ENCODE measurements at regions not wholly inside any gene's neighbourhood (a gene's known extent, or its start where the extent isn't known, plus 50 kb on each side); places are given as distances from the start of the nearest gene placed in this dataset.

GRCh38 chr6:113120224-113120581, 736.9 kb upstream of the MARCKS start:
- no peak for TF ChIP-seq CTCF (IDR thresholded peaks at IDR 0.05)
- no peaks in the 10 kb centered on the region for H3K27me3 ChIP-seq (ENCODE audit: low read depth)
- no peak overlapping the region for H3K27ac ChIP-seq
- no peak overlapping the region for H3K4me3 ChIP-seq
- no peak for DNase-seq
- H3K4me1 ChIP-seq: no peaks in the 10 kb centered on the region
- H3K36me3 ChIP-seq: no peaks in the 10 kb centered on the region
- ATAC-seq: no peak
- intact Hi-C loops (cut with DNase I): no loop called here
- no peaks in the 10 kb centered on the region for H3K9me3 ChIP-seq

GRCh38 chr6:113120582-113121285, 736.4 kb upstream of the MARCKS start:
- H3K27me3 ChIP-seq (ENCODE audit: low read depth): no peaks in the 10 kb centered on the region
- intact Hi-C loops (cut with DNase I): no loop called here
- H3K4me3 ChIP-seq: no peak overlapping the region
- ATAC-seq (peak in 1 of 2 donors; percentile 42), DNase-seq (no peak)
- TF ChIP-seq CTCF (IDR thresholded peaks at IDR 0.05): no peak
- H3K27ac ChIP-seq: no peak overlapping the region
- H3K4me1 ChIP-seq: no peaks in the 10 kb centered on the region
- no peaks in the 10 kb centered on the region for H3K9me3 ChIP-seq
- H3K36me3 ChIP-seq: no peaks in the 10 kb centered on the region

- no peaks in the 10 kb centered on the region for H3K9me3 ChIP-seq
- H3K27me3 ChIP-seq (ENCODE audit: low read depth): no peaks in the 10 kb centered on the region
- no peaks in the 10 kb centered on the region for H3K4me1 ChIP-seq
- DNase-seq (no peak), ATAC-seq (no peak)
- TF ChIP-seq CTCF (IDR thresholded peaks at IDR 0.05): no peak
- no peaks in the 10 kb centered on the region for H3K36me3 ChIP-seq
- intact Hi-C loops (cut with DNase I): no loop called here
- H3K4me3 ChIP-seq: no peak overlapping the region
- H3K27ac ChIP-seq: no peak overlapping the region
These were observed 735.6 kb upstream of the MARCKS start for GRCh38 chr6:113121571-113121970.

GRCh38 chr6:113122060-113122459, 735.1 kb upstream of the MARCKS start:
- no peak for ATAC-seq

GRCh38 chr6:113125626-113126025, 731.5 kb upstream of the MARCKS start:
- intact Hi-C loops (cut with DNase I): no loop called here
- ATAC-seq: no peak
- H3K9me3 ChIP-seq: no peaks in the 10 kb centered on the region
- H3K36me3 ChIP-seq: no peaks in the 10 kb centered on the region
- no peak overlapping the region for H3K27ac ChIP-seq
- TF ChIP-seq CTCF (IDR thresholded peaks at IDR 0.05): no peak
- no peak for DNase-seq
- no peaks in the 10 kb centered on the region for H3K27me3 ChIP-seq (ENCODE audit: low read depth)
- H3K4me3 ChIP-seq: no peak overlapping the region
- no peaks in the 10 kb centered on the region for H3K4me1 ChIP-seq

More at GRCh38 chr6:113122060-113122459, 735.1 kb upstream of the MARCKS start:
- H3K27ac ChIP-seq: no peak overlapping the region
- H3K4me3 ChIP-seq: no peak overlapping the region
- DNase-seq: no peak
- H3K9me3 ChIP-seq: no peaks in the 10 kb centered on the region
- no peak for TF ChIP-seq CTCF (IDR thresholded peaks at IDR 0.05)
- no peaks in the 10 kb centered on the region for H3K36me3 ChIP-seq
- no peaks in the 10 kb centered on the region for H3K27me3 ChIP-seq (ENCODE audit: low read depth)
- no peaks in the 10 kb centered on the region for H3K4me1 ChIP-seq
- intact Hi-C loops (cut with DNase I): no loop called here
